Activated CD4-positive, CD25-positive, alpha-beta regulatory T cell treated with anti-CD3 and anti-CD28 coated beads, Interleukin-2, amount 50 U/mL, for 72 hours (primary cell): ENCODE measurements at regions not wholly inside any gene's neighbourhood (a gene's known extent, or its start where the extent isn't known, plus 50 kb on each side); places are given as distances from the start of the nearest gene placed in this dataset.
"Not testable (repeated sequence)": the region's sequence is repeated elsewhere in the genome, so short reads cannot be mapped to it uniquely, and the experiment has no call there.

Experiments
- DNase-seq: peaks from one replicate; pipeline ENCODE4 v3.0.0; 2021

GRCh38 chr3:178203650-178204049 lies 332.6 kb upstream of the KCNMB2 start:
- no peak for DNase-seq

- no peak for DNase-seq
These were observed 330.5 kb upstream of the KCNMB2 start for GRCh38 chr3:178205740-178206139.

- no peak for DNase-seq
These were observed 329.7 kb upstream of the KCNMB2 start for GRCh38 chr3:178206521-178206920.

- DNase-seq = not testable (repeated sequence)
These were observed 329.1 kb upstream of the KCNMB2 start for GRCh38 chr3:178207161-178207560.

- DNase-seq = not testable (repeated sequence)
These were observed 328.6 kb upstream of the KCNMB2 start for GRCh38 chr3:178207627-178208026.

GRCh38 chr3:178209116-178209515 lies 327.1 kb upstream of the KCNMB2 start:
- DNase-seq = not testable (repeated sequence)

GRCh38 chr3:178209618-178210017 lies 326.6 kb upstream of the KCNMB2 start:
- not testable (repeated sequence) for DNase-seq

GRCh38 chr3:178211086-178211485 lies 325.1 kb upstream of the KCNMB2 start:
- DNase-seq = not testable (repeated sequence)

- DNase-seq = no peak
These were observed 318.8 kb upstream of the KCNMB2 start for GRCh38 chr3:178217479-178217878.

- no peak for DNase-seq
These were observed 318.0 kb upstream of the KCNMB2 start for GRCh38 chr3:178218231-178218630.

GRCh38 chr3:178219661-178220060 lies 316.6 kb upstream of the KCNMB2 start:
- DNase-seq = not testable (repeated sequence)

GRCh38 chr3:178223876-178224275 lies 312.4 kb upstream of the KCNMB2 start:
- no peak for DNase-seq

- DNase-seq = no peak
These were observed 310.1 kb upstream of the KCNMB2 start for GRCh38 chr3:178226094-178226493.

GRCh38 chr3:178231645-178232044 lies 304.6 kb upstream of the KCNMB2 start:
- DNase-seq = no peak

- no peak for DNase-seq
These were observed 302.7 kb upstream of the KCNMB2 start for GRCh38 chr3:178233371-178234071.

GRCh38 chr3:178236555-178237277 lies 299.5 kb upstream of the KCNMB2 start:
- no peak for DNase-seq

GRCh38 chr3:178238179-178238578 lies 298.1 kb upstream of the KCNMB2 start:
- DNase-seq = no peak

GRCh38 chr3:178244733-178245709 lies 291.2 kb upstream of the KCNMB2 start:
- DNase-seq = no peak

- no peak for DNase-seq
These were observed 290.2 kb upstream of the KCNMB2 start for GRCh38 chr3:178246004-178246403.

GRCh38 chr3:178255315-178255714 lies 280.9 kb upstream of the KCNMB2 start:
- DNase-seq = no peak

- no peak for DNase-seq
These were observed 278.7 kb upstream of the KCNMB2 start for GRCh38 chr3:178257491-178257890.

GRCh38 chr3:178258121-178258520 lies 278.1 kb upstream of the KCNMB2 start:
- DNase-seq = no peak

GRCh38 chr3:178259703-178260102 lies 276.5 kb upstream of the KCNMB2 start:
- no peak for DNase-seq
